Suppressor macrophage treated with lipopolysaccharide for 1 hour (primary cell): ENCODE measurements at regions not wholly inside any gene's neighbourhood (a gene's known extent, or its start where the extent isn't known, plus 50 kb on each side); places are given as distances from the start of the nearest gene placed in this dataset.

Experiments
- DNase-seq, 3 donors: peaks; one replicate each; pipeline ENCODE4 v3.0.0-alpha.2; 2020 to 2022

- DNase-seq: peak; percentile 19 to 57 (median 52)
Observed at GRCh38 chr12:102781117-102781516, 135.9 kb downstream of the PAH start.

DNA sequence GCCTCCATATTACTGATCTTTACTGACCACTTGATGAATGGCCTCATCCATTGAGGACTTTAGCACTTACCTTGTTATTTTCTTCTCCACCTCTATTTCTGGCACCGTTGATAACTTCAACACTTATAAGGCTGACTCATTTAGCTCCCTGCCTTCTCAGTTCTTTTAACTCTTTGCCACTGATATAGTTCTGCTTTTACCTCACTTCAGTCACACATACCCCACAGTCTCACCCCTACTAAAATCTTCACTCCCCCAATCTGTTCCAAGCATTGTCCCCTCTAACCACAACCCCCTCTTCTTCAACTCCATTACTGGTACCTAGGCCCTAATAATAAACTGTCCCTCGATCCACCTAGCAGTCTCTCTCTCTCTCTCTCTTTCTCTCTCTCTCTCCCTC is 141.0 kb downstream of the PAH start:
- DNase-seq: no peak

DNA sequence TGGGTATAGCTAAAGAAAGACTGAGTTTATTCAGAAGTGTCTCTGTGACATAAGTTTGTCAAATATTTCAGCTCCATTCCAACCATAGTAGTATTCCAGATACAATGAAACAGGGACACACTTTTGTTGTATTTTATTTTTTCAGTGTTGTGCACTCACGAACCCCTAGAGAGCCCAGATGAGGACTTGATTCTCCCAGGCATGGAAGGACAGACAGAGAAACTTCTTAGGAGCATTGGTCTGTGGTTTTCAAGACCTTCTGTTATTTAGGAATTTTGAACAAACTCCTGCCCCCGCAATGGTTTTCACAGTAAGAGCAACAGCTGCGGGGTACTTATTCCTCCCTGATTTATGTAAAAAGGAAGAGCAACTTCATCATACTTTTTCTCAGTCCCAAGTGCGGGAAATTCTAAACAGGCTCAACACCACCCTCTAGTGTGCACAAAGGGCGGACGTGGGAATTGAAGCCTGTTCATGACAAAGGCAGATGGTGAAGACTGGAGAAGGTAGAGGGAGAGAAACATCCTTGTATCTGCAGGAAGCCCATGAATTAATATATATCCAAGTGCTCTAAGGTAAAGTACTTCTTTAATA is 147.6 kb downstream of the PAH start:
- DNase-seq: peak; percentile 65 to 73 (median 72)

DNA sequence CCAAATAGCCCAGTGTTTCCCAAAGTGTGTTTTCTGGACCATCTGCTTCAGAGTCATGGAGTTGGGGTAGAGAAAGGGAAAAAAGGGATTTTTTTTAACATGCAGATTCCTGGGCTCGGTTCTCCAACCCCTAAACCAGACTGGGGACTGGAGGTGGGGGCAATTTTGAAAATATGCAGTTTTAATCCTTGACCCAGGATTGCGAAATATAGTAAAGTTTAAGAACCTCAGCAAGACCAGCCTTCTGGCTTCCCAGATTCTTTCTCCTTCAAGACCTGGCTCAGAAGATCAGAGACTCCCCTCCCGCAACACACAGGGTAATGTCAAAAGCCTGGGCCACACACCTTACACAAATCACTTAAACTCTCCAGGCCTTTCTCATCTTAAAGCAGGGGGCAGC is 150.1 kb downstream of the PAH start:
- no peak for DNase-seq

GRCh38 chr12:102765736-102766135 is 151.3 kb downstream of the PAH start:
- DNase-seq: no peak

DNA sequence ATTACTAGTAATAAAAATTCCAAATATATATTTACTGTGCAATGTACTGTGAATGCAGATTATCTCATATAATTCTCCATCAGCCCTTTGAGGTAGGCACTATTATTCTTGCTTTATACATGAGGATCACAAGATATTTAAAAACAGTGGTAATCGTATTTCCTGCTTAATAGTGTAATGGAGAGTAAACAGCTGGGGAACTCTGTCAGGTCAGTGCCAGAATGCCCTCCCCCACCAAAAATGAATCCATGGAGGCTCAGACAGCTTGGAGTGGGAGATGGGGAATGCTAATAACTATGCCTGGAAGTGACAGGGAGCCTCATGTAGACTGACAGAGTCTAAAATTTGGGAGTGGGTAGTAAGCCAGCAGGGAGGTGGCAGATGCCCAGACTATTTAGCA is 153.6 kb downstream of the PAH start:
- DNase-seq: no peak

DNA sequence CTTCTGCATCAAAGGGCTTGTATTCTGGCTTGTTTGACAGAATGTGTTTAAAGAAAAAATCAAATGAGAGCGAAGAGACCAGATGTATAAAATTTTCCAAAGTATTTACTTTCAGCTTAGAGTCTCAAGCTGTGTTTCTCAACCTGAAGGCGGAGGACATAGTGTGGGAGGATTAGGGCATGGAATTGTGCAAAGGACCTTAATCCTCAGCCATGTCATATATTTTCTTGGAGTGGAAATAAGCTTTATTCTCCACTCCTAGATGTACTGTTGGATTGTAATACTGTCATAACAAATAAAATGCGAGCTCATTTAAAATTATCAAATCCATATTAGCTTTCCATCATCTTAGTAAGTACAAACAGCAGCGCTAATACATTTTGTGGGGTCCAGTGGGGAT is 154.0 kb downstream of the PAH start:
- no peak for DNase-seq

GRCh38 chr12:102760322-102760721 is 156.7 kb downstream of the PAH start:
- DNase-seq: no peak

GRCh38 chr12:102759466-102759865 is 157.6 kb downstream of the PAH start:
- no peak for DNase-seq

GRCh38 chr12:102757882-102758226 is 159.2 kb downstream of the PAH start:
- DNase-seq: no peak

DNA sequence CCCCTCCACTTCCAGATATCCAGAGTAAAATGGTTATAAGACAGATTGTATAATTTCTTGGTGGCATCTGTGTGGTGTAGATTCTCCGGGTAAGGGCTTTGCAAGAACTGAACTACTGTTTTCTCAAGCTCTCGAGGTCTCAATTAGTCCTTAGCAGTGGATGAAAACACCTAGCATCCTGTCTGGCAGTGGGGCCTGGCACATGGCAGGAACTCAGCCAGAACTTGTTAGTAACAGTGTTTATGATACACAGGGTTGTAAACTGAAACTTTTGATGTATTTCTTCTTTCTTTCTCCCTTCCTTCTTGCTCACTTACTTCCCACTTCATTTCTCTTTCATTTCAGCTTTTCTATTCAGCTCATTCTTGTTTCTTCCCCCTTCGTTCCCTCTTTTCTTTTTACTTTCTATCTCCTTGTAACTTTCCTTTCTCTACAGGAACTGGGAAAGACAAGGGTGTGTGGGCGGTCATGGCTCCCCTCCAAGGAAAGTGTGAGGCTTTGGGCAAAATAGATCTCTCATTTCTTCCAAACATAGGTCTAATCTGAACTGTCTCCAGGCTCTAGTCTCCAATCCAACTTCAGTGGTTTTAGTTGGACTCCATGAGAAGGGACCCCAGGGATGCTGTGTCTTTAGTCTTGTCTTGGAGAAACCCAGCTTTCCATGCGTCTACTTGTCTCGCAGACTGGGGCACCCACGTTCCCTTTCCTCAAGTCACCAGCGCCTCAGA is 159.7 kb downstream of the PAH start:
- no peak for DNase-seq

- no peak for DNase-seq
Observed at GRCh38 chr12:102756530-102756929, 160.5 kb downstream of the PAH start.

- DNase-seq: no peak
Observed at GRCh38 chr12:102755266-102755665, 161.8 kb downstream of the PAH start.

- no peak for DNase-seq
Observed at GRCh38 chr12:102753802-102754201, 163.2 kb downstream of the PAH start.

- DNase-seq: no peak
Observed at GRCh38 chr12:102748704-102749103, 168.3 kb downstream of the PAH start.

DNA sequence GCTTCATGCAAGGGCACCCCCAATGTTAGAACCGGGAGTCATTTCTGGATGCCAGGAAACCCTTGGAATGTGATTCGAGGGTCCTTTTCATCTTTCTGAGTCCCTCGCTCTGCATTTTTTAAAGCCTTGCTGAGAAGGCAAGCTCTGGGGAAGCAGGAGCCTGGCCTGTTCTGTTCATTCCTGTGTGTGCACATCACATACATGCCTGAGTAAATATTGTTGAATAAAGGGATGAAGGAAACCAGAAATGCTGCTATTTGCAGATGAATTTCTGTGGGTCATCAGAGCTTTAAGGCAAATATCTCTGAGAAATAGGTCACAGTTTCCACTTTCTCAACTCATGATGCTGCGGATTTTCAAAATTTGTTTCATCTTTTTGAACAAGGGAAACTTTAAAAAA is 170.1 kb downstream of the PAH start:
- no peak for DNase-seq

DNA sequence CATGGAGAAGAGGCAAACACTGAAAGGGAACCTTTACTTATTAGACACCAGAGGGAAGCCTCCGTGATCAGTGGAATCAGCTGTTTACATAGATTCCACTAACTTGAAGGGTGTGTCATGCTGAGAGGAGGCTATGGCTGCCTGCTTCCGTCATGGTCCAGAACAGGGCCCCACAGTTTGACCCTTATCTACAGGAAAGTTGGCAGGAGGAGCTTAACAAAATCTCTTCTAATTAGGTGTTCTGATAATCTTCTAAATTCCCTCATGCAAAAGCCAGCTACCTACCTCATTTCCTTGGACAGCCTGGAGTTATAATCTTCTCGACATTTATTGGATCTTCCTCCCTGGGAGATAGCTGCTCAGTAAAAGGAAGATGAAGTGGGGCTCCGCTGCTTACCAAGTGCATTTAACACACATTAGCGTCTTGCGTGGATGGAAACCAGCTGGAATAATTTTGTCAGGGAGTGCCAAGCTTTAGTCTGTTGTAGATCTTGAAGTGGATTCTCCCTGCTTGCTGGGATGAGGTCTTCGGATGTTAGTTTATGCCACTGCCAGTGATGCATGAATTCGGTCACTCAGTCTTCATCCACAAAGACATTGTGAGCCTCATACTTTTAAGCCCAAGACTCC is 171.0 kb downstream of the PAH start:
- DNase-seq: no peak

DNA sequence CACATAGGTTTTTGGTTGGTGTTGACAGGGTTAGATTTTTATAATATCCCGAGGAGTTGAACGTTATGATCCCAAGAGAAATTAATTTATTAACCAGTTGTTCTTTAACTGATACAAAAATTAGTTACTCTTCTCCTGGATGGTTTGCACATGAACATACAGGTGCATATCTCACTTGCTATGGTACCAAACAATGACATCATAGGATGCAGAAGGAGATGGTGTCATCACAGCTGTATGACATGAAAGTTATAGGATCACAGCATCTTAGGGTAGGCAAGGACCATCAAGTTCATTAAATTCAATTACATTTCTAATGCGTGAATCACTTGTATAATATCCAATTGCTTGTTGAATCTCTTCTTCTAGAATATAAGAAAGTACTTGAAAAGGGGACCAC is 175.8 kb downstream of the PAH start:
- DNase-seq: no peak

DNA sequence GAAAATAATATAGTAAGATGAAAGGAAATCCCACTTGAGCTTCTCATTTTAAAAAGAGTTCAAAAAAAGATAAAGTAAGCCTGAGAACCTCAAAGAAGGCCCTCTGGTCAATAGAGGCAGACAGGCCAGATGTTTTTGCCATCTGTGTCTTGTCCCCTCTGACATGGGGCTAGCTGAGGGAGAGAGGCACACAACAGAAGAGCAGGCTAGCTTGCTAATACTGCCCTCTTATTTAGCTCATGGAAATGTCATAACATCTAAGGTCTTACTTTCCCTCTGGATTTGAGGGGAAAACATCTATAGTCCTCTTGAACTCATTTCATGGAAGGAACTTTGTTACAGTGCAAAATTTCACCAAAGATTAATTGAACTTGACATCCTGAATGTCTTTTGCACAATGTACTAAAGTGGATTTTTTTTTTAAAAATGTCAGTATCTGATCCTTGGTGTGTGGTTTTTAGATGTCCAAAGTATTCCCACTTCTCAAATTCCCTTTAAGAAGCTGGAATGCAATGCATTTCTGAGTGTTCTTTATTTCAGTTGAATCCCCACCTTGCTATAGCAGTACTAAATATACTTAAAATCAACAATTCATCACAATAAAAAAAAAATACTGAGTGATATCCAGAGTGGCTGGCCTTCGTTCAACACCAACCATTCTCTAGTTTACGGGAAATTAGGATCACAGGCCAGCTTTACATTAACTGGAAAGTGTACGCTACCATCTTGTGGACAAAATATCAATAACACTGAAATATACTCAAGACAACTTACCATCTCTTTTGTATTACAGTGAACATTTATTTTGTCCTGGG is 176.7 kb downstream of the PAH start:
- peak; percentile 26 to 53 (median 49) for DNase-seq

DNA sequence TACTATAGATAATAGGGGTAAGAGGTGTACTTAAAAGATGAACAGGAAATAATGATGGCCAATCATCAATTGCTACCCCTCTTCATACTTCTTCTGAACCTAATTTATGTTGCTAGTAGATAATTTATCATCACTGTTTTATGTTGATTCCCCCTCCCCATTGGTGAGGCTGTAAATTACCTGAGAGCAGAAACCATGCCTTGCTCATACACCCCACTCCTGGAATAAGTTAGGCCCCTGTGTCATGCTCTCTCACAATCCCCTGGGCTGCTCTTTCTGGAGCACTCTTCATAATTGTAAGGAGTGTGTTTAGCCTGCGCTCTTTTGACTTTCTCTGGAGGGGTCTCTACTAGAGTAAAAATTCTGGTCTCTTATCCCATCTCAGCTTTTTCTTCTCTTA is 180.7 kb downstream of the PAH start:
- no peak for DNase-seq

GRCh38 chr12:102735104-102735503 is 181.9 kb downstream of the PAH start:
- peak; percentile 2 to 18 (median 10) for DNase-seq

DNA sequence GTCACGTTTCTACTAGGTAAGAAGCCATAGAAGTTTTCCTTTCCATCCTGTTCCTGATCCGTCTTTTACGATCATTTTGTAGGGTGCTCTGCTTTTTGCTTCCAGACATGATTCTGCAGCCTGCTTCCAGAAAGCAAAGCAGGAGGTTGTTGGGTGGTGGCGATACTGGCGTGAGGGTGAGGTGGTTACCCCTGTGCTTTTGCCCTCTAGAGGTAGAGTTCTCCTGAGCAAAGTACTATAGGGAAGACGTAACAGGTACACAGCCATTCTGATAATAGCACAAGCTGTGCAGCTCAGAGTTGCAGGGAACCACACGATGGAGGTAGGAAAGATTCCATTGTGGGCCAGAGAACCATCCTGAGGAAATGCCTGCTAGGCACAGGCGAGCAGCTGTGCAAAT is 186.0 kb downstream of the PAH start:
- no peak for DNase-seq

GRCh38 chr12:102728506-102729242 is 188.4 kb downstream of the PAH start:
- DNase-seq: no peak
